DMS53 (cell line): ENCODE measurements at regions not wholly inside any gene's neighbourhood (a gene's known extent, or its start where the extent isn't known, plus 50 kb on each side); places are given as distances from the start of the nearest gene placed in this dataset.
A peak's percentile ranks its signal among the peaks of the same experiment; 100 is the strongest.

Experiments
- DNase-seq: peaks from one replicate; lab custom pipeline; 2025; lab: John Stamatoyannopoulos, UW

DNA sequence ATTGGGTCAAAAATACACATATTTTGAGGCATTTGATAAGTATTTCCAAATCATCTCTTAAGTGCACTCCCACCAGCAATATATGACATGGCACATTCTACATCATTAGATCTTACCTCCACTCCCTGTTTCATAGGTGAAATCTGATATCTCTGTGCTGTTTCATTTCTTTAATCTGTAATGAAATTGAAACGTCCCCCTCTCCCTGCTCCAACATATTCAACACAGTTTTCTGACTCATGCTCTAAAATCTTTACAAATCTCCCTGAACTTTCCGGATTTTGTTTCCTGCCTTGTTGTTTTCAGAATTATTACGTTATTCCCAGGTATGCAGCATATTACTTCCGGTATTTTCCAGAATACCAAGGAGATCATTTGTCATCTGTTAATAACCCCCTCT, 66.1 kb upstream of the AKT3 start:
- no peak for DNase-seq

DNA sequence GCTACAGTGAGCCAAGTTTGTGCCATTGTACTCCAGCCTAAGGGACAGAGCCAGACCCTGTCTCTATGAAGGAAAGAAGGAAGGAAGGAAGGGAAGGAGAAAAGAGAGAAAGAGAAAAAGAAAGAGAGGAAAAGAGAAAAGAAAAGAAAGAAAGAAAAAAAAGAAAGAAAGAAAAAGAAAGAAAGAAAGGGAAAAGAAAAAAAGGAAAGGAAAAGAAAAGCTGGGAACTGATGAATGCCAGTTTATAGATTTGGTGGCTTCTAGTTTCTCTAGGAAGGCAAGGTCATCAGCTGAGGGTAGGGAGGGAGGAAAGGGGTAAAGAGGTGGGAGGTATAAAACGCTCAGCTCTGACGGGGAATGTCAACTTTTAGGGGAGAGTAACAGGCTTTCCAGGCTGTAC, 62.3 kb upstream of the AKT3 start:
- DNase-seq: no peak

DNA sequence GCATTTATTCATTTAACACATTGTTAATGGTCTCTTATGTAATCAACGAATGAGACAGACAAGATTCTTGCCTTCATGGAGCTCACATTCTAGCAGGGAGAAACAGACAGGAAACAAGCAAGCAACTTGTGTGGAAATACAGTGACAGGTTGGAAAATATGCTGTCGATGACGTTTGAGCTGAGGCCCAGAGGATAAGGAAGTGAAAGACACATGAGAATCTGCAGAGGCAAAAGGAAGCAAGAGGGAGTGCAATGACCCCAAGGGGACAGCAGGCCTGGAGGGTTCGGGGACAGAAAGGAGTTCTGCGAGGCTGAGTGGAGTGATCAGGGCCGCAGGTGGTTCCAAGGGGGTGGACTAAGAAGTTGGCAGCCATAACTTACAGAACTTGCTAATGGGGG, 60.6 kb upstream of the AKT3 start:
- DNase-seq: no peak

DNA sequence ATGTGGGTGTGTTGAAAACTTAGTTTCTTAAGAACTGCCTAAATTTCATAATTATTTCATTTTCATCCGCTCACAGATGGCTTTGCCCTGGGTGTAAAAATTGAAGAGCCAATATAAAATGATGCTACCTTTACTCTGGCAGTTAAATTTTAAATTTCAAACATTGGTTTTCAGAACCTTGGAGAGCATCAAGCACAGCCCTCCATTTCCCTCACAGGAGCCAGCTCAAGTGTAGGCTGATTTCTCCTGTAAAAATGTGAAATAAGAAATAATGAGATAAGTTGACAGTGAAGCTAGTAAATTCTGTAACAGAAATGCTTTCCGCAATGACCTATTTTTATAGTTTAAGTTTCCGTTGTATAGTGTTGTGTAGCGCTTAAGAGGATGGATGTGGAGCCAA, 53.9 kb upstream of the AKT3 start:
- no peak for DNase-seq

DNA sequence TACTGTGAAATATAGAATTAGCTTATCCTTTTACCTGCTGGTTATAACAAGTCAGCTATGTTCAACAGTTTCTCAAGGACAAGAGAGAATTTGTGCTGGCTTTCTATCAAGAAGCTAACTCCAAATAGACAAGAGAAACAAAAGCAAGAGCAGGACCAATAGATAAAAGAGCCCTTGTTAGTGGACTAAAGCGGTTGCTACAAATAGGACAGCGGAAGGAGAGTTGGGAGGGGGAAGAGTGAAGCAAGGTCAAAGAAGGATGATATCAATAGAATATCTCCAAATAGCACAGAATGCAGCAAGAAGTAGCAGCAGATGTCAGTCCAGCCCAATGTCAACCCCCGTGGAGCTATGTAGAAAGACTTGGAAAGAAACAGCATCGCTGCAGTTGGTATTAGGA, 53.0 kb upstream of the AKT3 start:
- peak; percentile 50 for DNase-seq

DNA sequence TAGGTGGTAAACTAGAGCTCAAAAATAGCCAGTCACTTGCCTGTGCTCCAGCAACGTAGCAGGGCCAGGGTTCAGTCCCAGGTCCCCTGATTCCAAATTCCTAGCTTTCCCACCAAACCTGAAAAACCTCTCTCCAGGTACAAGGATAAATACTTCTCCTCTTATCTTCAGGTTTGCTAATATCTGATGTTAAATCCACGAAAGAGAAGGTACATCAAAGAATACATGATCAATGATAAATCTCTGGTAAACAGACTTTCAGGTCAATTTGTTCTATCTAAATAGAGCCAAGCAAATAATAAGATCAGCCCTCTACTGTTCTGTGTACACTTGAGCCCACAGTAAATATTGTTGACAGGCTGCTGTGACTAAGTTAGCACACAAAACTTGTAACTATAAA, 52.1 kb upstream of the AKT3 start:
- peak; percentile 89 for DNase-seq
